Caco-2 (cell line): ENCODE measurements at regions not wholly inside any gene's neighbourhood (a gene's known extent, or its start where the extent isn't known, plus 50 kb on each side); places are given as distances from the start of the nearest gene placed in this dataset.

ENCODE experiments used
- BruUV-seq: library from RNA; stranded (reverse); fragments of 400-500 nt; replicated peaks from 2 replicates; lab custom pipeline; 2021; lab: Mats Ljungman, UMichigan
- CTCF ChIA-PET: fragments of 300-600 bp; sonication (Branson Sonifier 250); formaldehyde crosslinking; loops from one replicate; lab custom pipeline; 2022; ENCODE audit warnings: antibody characterized with exemption; lab: Charles Lee
- POLR2A ChIA-PET: fragments of 300-600 bp; sonication (Branson Sonifier 250); formaldehyde crosslinking; loops from one replicate; lab custom pipeline; 2022; ENCODE audit warnings: antibody characterized with exemption; lab: Charles Lee
- DNase-seq, 2 experiments: peaks; one replicate each; pipeline versions ENCODE4 v3.0.0 to v3.0.0-alpha.2; 2020 to 2022
- H3K27me3 ChIP-seq: replicated peaks from 2 replicates; pipeline ENCODE4 v1.6.0; 2011; ENCODE audit warnings: low read length; ENCODE audit not compliant: control insufficient read depth, insufficient read depth
- H3K36me3 ChIP-seq: 2 replicates; pipeline ENCODE4 v1.5.1; 2011; ENCODE audit warnings: low read length; ENCODE audit not compliant: control insufficient read depth, insufficient read depth
- H3K4me1 ChIP-seq: fragments of 250-450 bp; sonication (Bioruptor Pico); 2 replicates; pipeline ENCODE4 v1.5.1; 2020; ENCODE audit warnings: mild to moderate bottlenecking
- H3K4me3 ChIP-seq: 2 replicates; pipeline ENCODE4 v1.5.1; 2011; ENCODE audit warnings: low read depth, mild to moderate bottlenecking, control low read depth, low read length
- H3K9me3 ChIP-seq: fragments of 250-450 bp; sonication (Bioruptor Pico); 2 replicates; pipeline ENCODE4 v1.5.1; 2020; ENCODE audit warnings: mild to moderate bottlenecking, moderate library complexity
- H3K27ac Mint-ChIP-seq: one replicate; pipeline ENCODE4 v1.8.0; 2022; ENCODE audit warnings: mixed read lengths; ENCODE audit not compliant: unreplicated experiment
- H3K27me3 Mint-ChIP-seq: one replicate; pipeline ENCODE4 v1.8.0; 2022; ENCODE audit warnings: mixed read lengths; ENCODE audit not compliant: insufficient read depth, unreplicated experiment
- H3K36me3 Mint-ChIP-seq: one replicate; pipeline ENCODE4 v1.8.0; 2022; ENCODE audit warnings: mild to moderate bottlenecking, mixed read lengths; ENCODE audit not compliant: insufficient read depth, unreplicated experiment
- H3K4me1 Mint-ChIP-seq: one replicate; pipeline ENCODE4 v1.8.0; 2022; ENCODE audit warnings: low read depth, mixed read lengths; ENCODE audit not compliant: unreplicated experiment
- H3K4me3 Mint-ChIP-seq: one replicate; pipeline ENCODE4 v1.8.0; 2022; ENCODE audit warnings: mild to moderate bottlenecking, moderate library complexity, mixed read lengths; ENCODE audit not compliant: unreplicated experiment
- H3K9me3 Mint-ChIP-seq: one replicate; pipeline ENCODE4 v1.8.0; 2022; ENCODE audit warnings: mixed read lengths; ENCODE audit not compliant: unreplicated experiment
- intact Hi-C: fragments of 100-400 bp; cut with micrococcal nuclease; formaldehyde crosslinking; loops from one replicate; pipeline ENCODE4 v1.10.0; 2022; ENCODE audit not compliant: unreplicated experiment
- TF ChIP-seq, protein P1 (sequence below), 2 experiments: fragments of 200-600 bp in 1 of 2; IDR thresholded peaks; 1 replicate in 1 of 2; 2 replicates in 1 of 2; pipeline versions ENCODE4 v1.5.1 to v1.8.0; 2011 to 2022; ENCODE audit warnings: antibody characterized with exemption in 1 of 2, control low read depth in 1 of 2, inconsistent platforms in 1 of 2, low read depth in 1 of 2, low read length in 1 of 2, mild to moderate bottlenecking in 1 of 2, moderate library complexity in 1 of 2; ENCODE audit not compliant: insufficient read depth in 1 of 2, severe bottlenecking in 1 of 2, unreplicated experiment in 1 of 2

DNA sequence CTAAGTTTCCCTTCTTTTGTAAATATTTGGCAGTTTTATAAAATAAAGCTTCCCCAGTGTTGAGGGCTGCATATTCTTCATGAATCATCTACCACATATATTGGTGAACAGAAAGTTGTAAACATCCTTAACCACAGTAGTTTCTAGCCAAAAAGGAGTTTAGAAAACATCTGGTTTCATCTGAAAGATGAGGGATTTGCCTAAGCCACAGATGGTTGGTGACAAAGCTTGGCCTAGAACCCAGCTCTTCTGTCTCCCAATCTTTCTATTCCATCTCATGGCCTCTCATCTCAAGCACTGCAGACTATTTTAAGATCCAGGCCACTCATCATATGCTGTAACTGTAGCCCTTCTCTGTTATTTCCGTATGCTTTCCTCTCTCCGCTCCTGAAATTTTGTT is 232.3 kb upstream of the TRPM3 start:
- H3K9me3 ChIP-seq: no peaks in the 10 kb centered on the region
- Mint-ChIP-seq H3K27me3 (no peaks in the 10 kb centered on the region), H3K4me1 (no peaks in the 10 kb centered on the region), H3K4me3 (no peak overlapping the region), H3K9me3 (no peaks in the 10 kb centered on the region), H3K27ac (no peak overlapping the region), H3K36me3 (no peaks in the 10 kb centered on the region)
- POLR2A ChIA-PET: no interaction called here
- CTCF ChIA-PET: no interaction called here
- no TSS peak for BruUV-seq
- intact Hi-C loops: no loop called here
- no peak for DNase-seq
- H3K36me3 ChIP-seq: no peaks in the 10 kb centered on the region
- no peak overlapping the region for H3K4me3 ChIP-seq
- TF ChIP-seq, protein P1, sequence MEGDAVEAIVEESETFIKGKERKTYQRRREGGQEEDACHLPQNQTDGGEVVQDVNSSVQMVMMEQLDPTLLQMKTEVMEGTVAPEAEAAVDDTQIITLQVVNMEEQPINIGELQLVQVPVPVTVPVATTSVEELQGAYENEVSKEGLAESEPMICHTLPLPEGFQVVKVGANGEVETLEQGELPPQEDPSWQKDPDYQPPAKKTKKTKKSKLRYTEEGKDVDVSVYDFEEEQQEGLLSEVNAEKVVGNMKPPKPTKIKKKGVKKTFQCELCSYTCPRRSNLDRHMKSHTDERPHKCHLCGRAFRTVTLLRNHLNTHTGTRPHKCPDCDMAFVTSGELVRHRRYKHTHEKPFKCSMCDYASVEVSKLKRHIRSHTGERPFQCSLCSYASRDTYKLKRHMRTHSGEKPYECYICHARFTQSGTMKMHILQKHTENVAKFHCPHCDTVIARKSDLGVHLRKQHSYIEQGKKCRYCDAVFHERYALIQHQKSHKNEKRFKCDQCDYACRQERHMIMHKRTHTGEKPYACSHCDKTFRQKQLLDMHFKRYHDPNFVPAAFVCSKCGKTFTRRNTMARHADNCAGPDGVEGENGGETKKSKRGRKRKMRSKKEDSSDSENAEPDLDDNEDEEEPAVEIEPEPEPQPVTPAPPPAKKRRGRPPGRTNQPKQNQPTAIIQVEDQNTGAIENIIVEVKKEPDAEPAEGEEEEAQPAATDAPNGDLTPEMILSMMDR (IDR thresholded peaks at IDR 0.05; ENCODE audit: insufficient read depth in 1 of 2, low read depth in 1 of 2, low read length in 1 of 2, severe bottlenecking in 1 of 2, unreplicated experiment in 1 of 2): no peak
- no peaks in the 10 kb centered on the region for H3K4me1 ChIP-seq
- no peaks in the 10 kb centered on the region for H3K27me3 ChIP-seq

DNA sequence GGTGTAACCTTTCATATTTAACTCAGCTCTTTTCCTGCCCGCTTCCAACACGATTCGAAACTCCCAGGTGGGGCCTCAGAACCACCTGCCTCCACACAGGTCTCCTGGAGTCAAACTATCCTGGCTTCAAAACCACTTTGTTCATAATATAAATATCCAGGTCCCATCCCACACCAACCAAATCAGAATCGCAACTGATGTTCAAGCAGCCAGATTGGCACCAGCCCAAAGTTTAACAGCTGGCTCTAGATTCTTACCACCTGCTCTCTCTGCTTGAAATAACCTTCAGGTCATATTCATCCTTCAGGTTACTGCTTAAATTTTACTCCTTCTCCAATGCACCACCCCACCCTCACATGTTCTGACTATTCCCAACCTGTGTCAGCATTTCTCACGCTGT is 231.4 kb upstream of the TRPM3 start:
- POLR2A ChIA-PET: no interaction called here
- no peak for DNase-seq
- H3K4me3 Mint-ChIP-seq: no peak overlapping the region
- no peaks in the 10 kb centered on the region for H3K4me1 ChIP-seq
- CTCF ChIA-PET: no interaction called here
- TF ChIP-seq, protein P1 (IDR thresholded peaks at IDR 0.05; ENCODE audit: insufficient read depth in 1 of 2, low read depth in 1 of 2, low read length in 1 of 2, severe bottlenecking in 1 of 2, unreplicated experiment in 1 of 2): no peak
- H3K4me1 Mint-ChIP-seq: no peaks in the 10 kb centered on the region
- H3K36me3 ChIP-seq: no peaks in the 10 kb centered on the region
- no peaks in the 10 kb centered on the region for H3K27me3 ChIP-seq
- H3K36me3 Mint-ChIP-seq: no peaks in the 10 kb centered on the region
- no peaks in the 10 kb centered on the region for H3K9me3 Mint-ChIP-seq
- no peaks in the 10 kb centered on the region for H3K27me3 Mint-ChIP-seq
- no peak overlapping the region for H3K27ac Mint-ChIP-seq
- H3K9me3 ChIP-seq: no peaks in the 10 kb centered on the region
- BruUV-seq: no TSS peak
- intact Hi-C loops: no loop called here
- no peak overlapping the region for H3K4me3 ChIP-seq

DNA sequence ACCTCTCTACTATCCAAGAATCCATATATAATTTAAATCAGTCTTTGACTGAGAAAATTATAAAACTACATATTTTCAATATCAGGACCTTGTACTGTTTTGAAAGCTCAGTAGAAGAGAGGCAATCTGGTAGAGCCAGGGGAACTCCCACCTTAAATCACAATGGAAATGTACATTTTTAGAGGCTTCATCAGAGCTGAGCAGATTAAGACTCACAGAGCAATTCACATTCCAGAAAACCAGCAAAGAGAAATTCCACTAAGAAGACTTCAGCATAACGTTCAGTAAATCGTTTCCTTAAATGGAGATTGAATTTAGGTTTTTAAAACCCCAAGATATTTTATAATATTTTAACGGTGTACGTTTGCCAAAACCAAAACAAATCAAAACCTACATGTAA is 227.8 kb upstream of the TRPM3 start:
- Mint-ChIP-seq H3K4me3 (no peak overlapping the region), H3K9me3 (no peaks in the 10 kb centered on the region), H3K27me3 (no peaks in the 10 kb centered on the region), H3K36me3 (no peaks in the 10 kb centered on the region), H3K27ac (no peak overlapping the region), H3K4me1 (no peaks in the 10 kb centered on the region)
- intact Hi-C loops: no loop called here
- CTCF ChIA-PET: no interaction called here
- Histone ChIP-seq H3K4me1 (no peaks in the 10 kb centered on the region), H3K4me3 (no peak overlapping the region), H3K9me3 (no peaks in the 10 kb centered on the region), H3K27me3 (no peaks in the 10 kb centered on the region), H3K36me3 (no peaks in the 10 kb centered on the region)
- DNase-seq: no peak
- TF ChIP-seq, protein P1 (IDR thresholded peaks at IDR 0.05; ENCODE audit: insufficient read depth in 1 of 2, low read depth in 1 of 2, low read length in 1 of 2, severe bottlenecking in 1 of 2, unreplicated experiment in 1 of 2): no peak
- BruUV-seq: no TSS peak
- POLR2A ChIA-PET: no interaction called here
